Left lung (tissue), 4 donors: ENCODE measurements at regions not wholly inside any gene's neighbourhood (a gene's known extent, or its start where the extent isn't known, plus 50 kb on each side); places are given as distances from the start of the nearest gene placed in this dataset.
A peak's percentile ranks its signal among the peaks of the same experiment; 100 is the strongest.
"Not testable (repeated sequence)": the region's sequence is repeated elsewhere in the genome, so short reads cannot be mapped to it uniquely, and the experiment has no call there.

Source experiments
- ATAC-seq: fragments of 200-7000 bp; cut with Tn5 transposase; one replicate; pipeline ENCODE4 v1.9.1; 2020; ENCODE audit warnings: moderate library complexity
- DNase-seq, 4 donors: peaks; one replicate each; pipeline ENCODE4 v3.0.0-alpha.2; 2013 to 2020
- H3K27ac ChIP-seq, 2 donors: fragments of 200-600 bp; sonication (generic) in 1 of 2; one replicate each; pipeline versions ENCODE4 v1.5.0 to v1.8.0; 2020 to 2021
- H3K27me3 ChIP-seq, 2 donors: fragments of 200-600 bp; sonication (generic) in 1 of 2; one replicate each; pipeline versions ENCODE4 v1.5.0 to v1.8.0; 2020 to 2021
- H3K36me3 ChIP-seq, 2 donors: fragments of 200-600 bp; sonication (generic) in 1 of 2; one replicate each; pipeline versions ENCODE4 v1.5.0 to v1.8.0; 2020 to 2021
- H3K4me1 ChIP-seq, 2 donors: fragments of 200-600 bp; one replicate each; pipeline ENCODE4 v1.8.0; 2021
- H3K4me3 ChIP-seq, 2 donors: fragments of 200-600 bp; sonication (generic) in 1 of 2; one replicate each; pipeline versions ENCODE4 v1.5.0 to v1.8.0; 2020 to 2021; ENCODE audit warnings: mild to moderate bottlenecking in 1 of 2
- H3K9me3 ChIP-seq, 2 donors: fragments of 200-600 bp; sonication (generic) in 1 of 2; one replicate each; pipeline versions ENCODE4 v1.5.0 to v1.8.0; 2020 to 2021
- CTCF ChIP-seq, 2 donors: fragments of 200-600 bp; sonication (generic) in 1 of 2; IDR thresholded peaks; one replicate each; pipeline versions ENCODE4 v1.5.0 to v1.8.0; 2021; ENCODE audit warnings: antibody characterized with exemption in 2 of 2
- intact Hi-C, 2 donors: fragments of 100-400 bp; cut with DNase I; formaldehyde crosslinking; loops; one replicate each; pipeline versions ENCODE4 v1.11.2 to v1.14.2; 2022
- donor health status: DM: no; HTN: yes; CAD: no.
- donor health status: DM: no; HTN: no; CAD: no.

GRCh38 chr22:25348391-25348790 is 129.0 kb downstream of the CRYBB2 start:
- Histone ChIP-seq H3K27me3 (no peaks in the 10 kb centered on the region), H3K9me3 (peaks cover 0 to 2% of the 10 kb centered on the region in 2 donors), H3K4me3 (no peak overlapping the region), H3K36me3 (peaks cover 0 to 88% of the 10 kb centered on the region in 2 donors), H3K27ac (no peak overlapping the region), H3K4me1 (no peaks in the 10 kb centered on the region)
- TF ChIP-seq CTCF (IDR thresholded peaks at IDR 0.05) = no peak
- intact Hi-C loops = no loop called here
- ATAC-seq = no peak
- DNase-seq = no peak

- H3K27me3 ChIP-seq, H3K4me3 ChIP-seq, ATAC-seq, H3K4me1 ChIP-seq, intact Hi-C loops, H3K27ac ChIP-seq, H3K9me3 ChIP-seq, DNase-seq: not testable (repeated sequence)
- peaks cover 0 to 92% of the 10 kb centered on the region in 2 donors for H3K36me3 ChIP-seq
Measured at GRCh38 chr22:25348996-25349395, 129.6 kb downstream of the CRYBB2 start.

- peaks cover 0 to 95% of the 10 kb centered on the region in 2 donors for H3K36me3 ChIP-seq
Measured at GRCh38 chr22:25350551-25350971, 131.1 kb downstream of the CRYBB2 start.

GRCh38 chr22:25351631-25352293 is 132.3 kb downstream of the CRYBB2 start:
- DNase-seq (peak in 1 of 4 donors; percentile 72), ATAC-seq (no peak)
- Histone ChIP-seq H3K27ac (no peak overlapping the region), H3K4me1 (no peaks in the 10 kb centered on the region), H3K4me3 (no peak overlapping the region), H3K9me3 (no peaks in the 10 kb centered on the region), H3K27me3 (no peaks in the 10 kb centered on the region), H3K36me3 (peaks cover 0 to 99% of the 10 kb centered on the region in 2 donors)
- no peak for TF ChIP-seq CTCF (IDR thresholded peaks at IDR 0.05)
- intact Hi-C loops = no loop called here

More at GRCh38 chr22:25350551-25350971, 131.1 kb downstream of the CRYBB2 start:
- DNase-seq (peak in 1 of 4 donors; percentile 79), ATAC-seq (no peak)
- intact Hi-C loops = no loop called here
- Histone ChIP-seq H3K27me3 (no peaks in the 10 kb centered on the region), H3K4me3 (no peak overlapping the region), H3K27ac (no peak overlapping the region), H3K9me3 (no peaks in the 10 kb centered on the region), H3K4me1 (no peaks in the 10 kb centered on the region)
- no peak for TF ChIP-seq CTCF (IDR thresholded peaks at IDR 0.05)

GRCh38 chr22:25352294-25352680 is 132.8 kb downstream of the CRYBB2 start:
- Histone ChIP-seq H3K27me3 (no peaks in the 10 kb centered on the region), H3K4me1 (no peaks in the 10 kb centered on the region), H3K27ac (no peak overlapping the region), H3K4me3 (no peak overlapping the region), H3K9me3 (no peaks in the 10 kb centered on the region), H3K36me3 (peaks cover 0 to 99% of the 10 kb centered on the region in 2 donors)
- ATAC-seq = no peak
- no peak for TF ChIP-seq CTCF (IDR thresholded peaks at IDR 0.05)
- intact Hi-C loops = no loop called here
- DNase-seq = no peak
